Natural killer cell (primary cell): ENCODE measurements at regions not wholly inside any gene's neighbourhood (a gene's known extent, or its start where the extent isn't known, plus 50 kb on each side); places are given as distances from the start of the nearest gene placed in this dataset.

ENCODE experiments used
- ATAC-seq, 3 donors: fragments of 150-1000 bp in 2 of 3; fragments of 200-7000 bp in 1 of 3; cut with Tn5 transposase; 1 replicate in 1 of 3; 2 replicates in 2 of 3; pipeline ENCODE4 v1.10.0; 2021; ENCODE audit warnings: mild to moderate bottlenecking in 2 of 3, moderate library complexity in 2 of 3
- DNase-seq, 2 donors: peaks; one replicate each; pipeline versions ENCODE4 v3.0.0 to v3.0.0-alpha.2; 2013 to 2021; ENCODE audit warnings: mixed read lengths in 1 of 2
- H3K27ac ChIP-seq: one replicate; pipeline ENCODE4 v1.5.1; 2013; ENCODE audit warnings: mild to moderate bottlenecking, low read length
- H3K27me3 ChIP-seq: one replicate; pipeline ENCODE4 v1.6.1; 2013; ENCODE audit warnings: low read length; ENCODE audit not compliant: control insufficient read depth, insufficient read depth
- H3K36me3 ChIP-seq: one replicate; pipeline ENCODE4 v1.6.1; 2013; ENCODE audit warnings: low read length; ENCODE audit not compliant: control insufficient read depth, insufficient read depth
- H3K4me1 ChIP-seq: one replicate; pipeline ENCODE4 v1.6.1; 2013; ENCODE audit warnings: low read length; ENCODE audit not compliant: control insufficient read depth, insufficient read depth
- H3K4me3 ChIP-seq: one replicate; pipeline ENCODE4 v1.5.1; 2013; ENCODE audit warnings: low read length
- H3K9me3 ChIP-seq: one replicate; pipeline ENCODE4 v1.6.1; 2013; ENCODE audit warnings: low read length; ENCODE audit not compliant: control insufficient read depth, insufficient read depth
- H3K27ac Mint-ChIP-seq, 2 donors: one replicate each; pipeline ENCODE4 v1.8.0; 2022; ENCODE audit warnings: mild to moderate bottlenecking in 2 of 2, mixed read lengths in 2 of 2, moderate library complexity in 1 of 2
- H3K27me3 Mint-ChIP-seq, 2 donors: one replicate each; pipeline ENCODE4 v1.8.0; 2022; ENCODE audit warnings: low read depth in 2 of 2, mixed read lengths in 2 of 2
- H3K36me3 Mint-ChIP-seq: one replicate; pipeline ENCODE4 v1.8.0; 2022; ENCODE audit warnings: mixed read lengths
- H3K4me1 Mint-ChIP-seq, 2 donors: one replicate each; pipeline ENCODE4 v1.8.0; 2022; ENCODE audit warnings: mixed read lengths in 2 of 2
- H3K4me3 Mint-ChIP-seq: one replicate; pipeline ENCODE4 v1.8.0; 2022; ENCODE audit warnings: mild to moderate bottlenecking, moderate library complexity, mixed read lengths
- H3K9me3 Mint-ChIP-seq, 2 donors: one replicate each; pipeline ENCODE4 v1.8.0; 2022; ENCODE audit warnings: mixed read lengths in 2 of 2
- WGBS: methylation state at CpG from one replicate; pipeline ENCODE4 v1.1.7; 2013; ENCODE audit warnings: missing lambda C conversion rate; ENCODE audit not compliant: insufficient coverage; 5-methylcytosine and 5-hydroxymethylcytosine counted together
- intact Hi-C: fragments of 100-400 bp; cut with micrococcal nuclease; formaldehyde crosslinking; loops from one replicate; pipeline ENCODE4 v1.14.2; 2022
- TF ChIP-seq, protein P1 (sequence below): fragments of 200-600 bp; IDR thresholded peaks from one replicate; pipeline ENCODE4 v1.8.0; 2022; ENCODE audit warnings: antibody characterized with exemption

DNA sequence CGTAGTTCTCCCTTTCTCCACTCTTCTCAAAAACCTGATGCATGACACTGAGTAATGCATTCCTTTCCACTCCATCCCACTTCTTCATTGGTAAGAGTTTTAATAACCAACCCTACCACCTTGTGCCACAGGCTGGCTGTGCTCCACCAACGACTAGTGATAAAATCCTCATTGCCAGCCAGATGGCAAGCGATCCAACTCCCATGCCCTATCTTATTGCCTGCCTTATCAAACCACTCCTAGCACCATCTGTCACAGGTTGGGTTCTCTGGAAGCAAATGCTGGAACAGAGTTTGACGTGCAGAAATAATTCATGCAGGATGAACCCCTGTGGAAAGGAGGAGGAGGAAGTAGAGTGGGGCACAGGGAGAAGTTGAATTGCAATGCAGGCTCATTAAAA, 99.5 kb downstream of the CHD9NB start:
- H3K36me3 Mint-ChIP-seq, result no peaks in the 10 kb centered on the region
- H3K27me3 Mint-ChIP-seq, result peaks cover 8 to 17% of the 10 kb centered on the region in 2 donors
- intact Hi-C loops, result no loop called here
- Histone ChIP-seq H3K4me1 (no peaks in the 10 kb centered on the region), H3K27ac (no peak overlapping the region), H3K36me3 (no peaks in the 10 kb centered on the region), H3K27me3 (no peaks in the 10 kb centered on the region), H3K4me3 (no peak overlapping the region), H3K9me3 (no peaks in the 10 kb centered on the region)
- TF ChIP-seq, protein P1, sequence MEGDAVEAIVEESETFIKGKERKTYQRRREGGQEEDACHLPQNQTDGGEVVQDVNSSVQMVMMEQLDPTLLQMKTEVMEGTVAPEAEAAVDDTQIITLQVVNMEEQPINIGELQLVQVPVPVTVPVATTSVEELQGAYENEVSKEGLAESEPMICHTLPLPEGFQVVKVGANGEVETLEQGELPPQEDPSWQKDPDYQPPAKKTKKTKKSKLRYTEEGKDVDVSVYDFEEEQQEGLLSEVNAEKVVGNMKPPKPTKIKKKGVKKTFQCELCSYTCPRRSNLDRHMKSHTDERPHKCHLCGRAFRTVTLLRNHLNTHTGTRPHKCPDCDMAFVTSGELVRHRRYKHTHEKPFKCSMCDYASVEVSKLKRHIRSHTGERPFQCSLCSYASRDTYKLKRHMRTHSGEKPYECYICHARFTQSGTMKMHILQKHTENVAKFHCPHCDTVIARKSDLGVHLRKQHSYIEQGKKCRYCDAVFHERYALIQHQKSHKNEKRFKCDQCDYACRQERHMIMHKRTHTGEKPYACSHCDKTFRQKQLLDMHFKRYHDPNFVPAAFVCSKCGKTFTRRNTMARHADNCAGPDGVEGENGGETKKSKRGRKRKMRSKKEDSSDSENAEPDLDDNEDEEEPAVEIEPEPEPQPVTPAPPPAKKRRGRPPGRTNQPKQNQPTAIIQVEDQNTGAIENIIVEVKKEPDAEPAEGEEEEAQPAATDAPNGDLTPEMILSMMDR, result no peak
- no peak overlapping the region for H3K27ac Mint-ChIP-seq
- H3K4me3 Mint-ChIP-seq, result no peak overlapping the region
- no peaks in the 10 kb centered on the region for H3K9me3 Mint-ChIP-seq
- no peaks in the 10 kb centered on the region for H3K4me1 Mint-ChIP-seq
- ATAC-seq (no peak), DNase-seq (no peak)
- 78% methylated on average over 4 of the region's 4 CpGs for WGBS

DNA sequence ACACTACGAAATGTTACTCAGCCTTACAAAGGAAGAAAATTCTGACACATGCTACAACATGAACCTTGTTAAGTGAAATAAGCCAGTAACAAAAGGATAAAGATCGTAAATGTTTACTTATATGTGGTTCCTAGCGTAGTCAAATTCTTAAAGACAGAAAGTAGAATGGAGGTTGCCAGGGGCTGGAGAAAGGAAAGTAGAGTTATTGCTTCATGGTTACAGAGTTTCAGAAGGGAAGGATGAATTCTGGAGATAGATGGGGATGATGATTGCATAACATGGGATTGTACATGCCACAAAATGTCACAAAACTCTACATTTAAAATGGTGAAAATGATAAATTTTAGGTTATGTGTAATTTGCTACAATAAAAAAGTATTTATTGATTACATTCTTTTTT, 103.8 kb downstream of the CHD9NB start:
- Histone ChIP-seq H3K4me3 (no peak overlapping the region), H3K9me3 (no peaks in the 10 kb centered on the region), H3K36me3 (no peaks in the 10 kb centered on the region), H3K27me3 (no peaks in the 10 kb centered on the region), H3K4me1 (no peaks in the 10 kb centered on the region), H3K27ac (no peak overlapping the region)
- intact Hi-C loops, result no loop called here
- Mint-ChIP-seq H3K4me1 (no peaks in the 10 kb centered on the region), H3K27ac (no peak overlapping the region), H3K9me3 (peaks cover 0 to 3% of the 10 kb centered on the region in 2 donors), H3K36me3 (peaks cover 2% of the 10 kb centered on the region), H3K27me3 (peaks cover 11 to 14% of the 10 kb centered on the region in 2 donors), H3K4me3 (no peak overlapping the region)
- no peak for ATAC-seq
- WGBS, result 94% methylated on average over 2 of the region's 3 CpGs
- no peak for DNase-seq
- TF ChIP-seq, protein P1, result no peak

DNA sequence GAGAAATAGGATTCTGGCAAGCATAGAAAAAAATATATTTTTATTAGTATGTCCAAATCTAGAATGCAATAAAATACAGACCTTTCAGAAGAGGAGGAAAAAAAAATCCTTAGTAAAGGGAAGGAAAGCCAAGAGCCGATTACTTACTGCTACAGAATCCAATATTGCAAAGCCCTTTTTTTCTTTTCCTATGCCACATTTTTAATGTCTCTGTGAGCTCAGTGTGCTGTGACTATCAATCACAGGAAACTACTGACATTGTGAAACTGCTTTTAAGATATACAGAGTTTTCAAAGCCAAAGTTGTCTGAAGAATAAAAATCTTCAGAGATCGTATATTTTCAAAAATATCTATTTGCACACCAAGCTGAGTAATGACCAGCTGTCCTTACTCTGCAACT, 120.4 kb downstream of the CHD9NB start:
- Mint-ChIP-seq H3K9me3 (no peaks in the 10 kb centered on the region), H3K36me3 (no peaks in the 10 kb centered on the region)

More for the DNA sequence above, 120.4 kb downstream of the CHD9NB start:
- Mint-ChIP-seq H3K4me1 (no peaks in the 10 kb centered on the region), H3K27ac (no peak overlapping the region), H3K27me3 (no peaks in the 10 kb centered on the region), H3K4me3 (no peak overlapping the region)
- intact Hi-C loops, result no loop called here
- TF ChIP-seq, protein P1, result no peak
- Histone ChIP-seq H3K27me3 (no peaks in the 10 kb centered on the region), H3K36me3 (no peaks in the 10 kb centered on the region), H3K9me3 (no peaks in the 10 kb centered on the region), H3K27ac (no peak overlapping the region), H3K4me1 (no peaks in the 10 kb centered on the region), H3K4me3 (no peak overlapping the region)
- WGBS, result 86% methylated on average over 1 of the region's 2 CpGs
- ATAC-seq, result no peak
- no peak for DNase-seq
